GM19240 (cell line): ENCODE measurements at regions not wholly inside any gene's neighbourhood (a gene's known extent, or its start where the extent isn't known, plus 50 kb on each side); places are given as distances from the start of the nearest gene placed in this dataset.
"Not testable (repeated sequence)": the region's sequence is repeated elsewhere in the genome, so short reads cannot be mapped to it uniquely, and the experiment has no call there.

ENCODE experiments used
- DNase-seq: peaks from one replicate; pipeline ENCODE4 v3.0.0; 2011; ENCODE audit warnings: low spot score; ENCODE audit not compliant: insufficient read length

GRCh38 chr4:144366425-144366824 lies 225.9 kb upstream of the GYPA start:
- no peak for DNase-seq

DNA sequence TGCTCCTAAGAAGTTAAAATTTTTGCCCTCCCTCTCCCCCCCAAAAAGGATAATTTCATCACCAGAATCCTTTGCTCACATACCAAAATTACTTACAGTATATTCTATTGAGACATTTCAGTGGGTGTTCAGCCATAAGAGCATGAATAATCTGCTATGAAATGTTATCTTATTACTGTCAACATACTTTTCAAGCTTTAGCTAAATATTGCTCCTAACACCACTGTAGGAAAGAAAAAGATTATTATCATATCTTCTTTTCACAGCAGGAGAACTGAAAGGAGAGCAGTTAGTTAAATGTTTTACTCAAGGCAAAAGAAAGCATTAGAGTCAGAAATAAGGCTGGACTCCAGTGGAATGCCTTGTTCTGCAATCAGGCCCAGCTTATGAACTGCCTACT lies 231.0 kb upstream of the GYPA start:
- DNase-seq: no peak

GRCh38 chr4:144374065-144374464 lies 233.5 kb upstream of the GYPA start:
- DNase-seq: no peak

DNA sequence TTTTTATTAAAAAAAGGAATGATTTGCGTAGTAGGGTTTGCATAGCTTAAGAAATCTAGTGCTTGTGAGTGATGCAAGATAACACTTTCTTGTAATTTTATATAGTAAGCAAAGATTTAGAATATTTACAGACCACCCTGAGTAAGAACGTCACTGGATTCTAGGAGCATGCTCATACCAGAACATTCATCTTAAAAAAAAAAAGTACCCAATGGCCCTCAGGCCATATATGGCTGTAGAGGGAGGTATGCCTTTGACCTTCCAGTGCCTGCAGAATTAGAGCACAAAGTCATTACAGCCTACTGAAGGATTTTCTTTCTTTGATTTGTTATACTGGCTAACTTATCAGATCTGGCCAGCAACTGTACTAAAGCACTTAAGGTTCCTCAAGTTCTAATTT lies 236.3 kb upstream of the GYPA start:
- DNase-seq: no peak

- DNase-seq: no peak
Observed at GRCh38 chr4:144384408-144384807, 243.9 kb upstream of the GYPA start.

- no peak for DNase-seq
Observed at GRCh38 chr4:144399927-144400326, 246.0 kb upstream of the HHIP start.

DNA sequence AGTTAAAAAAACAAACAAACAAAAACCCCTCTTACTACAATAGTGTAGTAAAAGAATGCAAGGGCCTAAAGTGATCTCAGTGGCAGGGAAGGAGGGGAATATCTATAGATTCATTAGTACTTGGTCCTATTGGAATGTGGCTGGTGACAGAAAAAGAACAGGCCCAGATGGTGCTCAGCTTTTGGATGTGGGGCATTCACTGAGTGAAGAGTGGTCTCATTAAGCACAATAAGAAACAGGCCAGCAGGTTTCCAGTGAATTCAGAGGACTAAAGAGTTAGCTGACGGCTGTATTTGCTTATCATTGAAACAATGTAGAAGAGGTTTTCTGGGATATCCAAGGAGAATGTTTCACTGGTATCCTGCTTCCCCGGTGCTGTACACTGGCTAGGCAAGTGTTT lies 243.8 kb upstream of the HHIP start:
- no peak for DNase-seq

DNA sequence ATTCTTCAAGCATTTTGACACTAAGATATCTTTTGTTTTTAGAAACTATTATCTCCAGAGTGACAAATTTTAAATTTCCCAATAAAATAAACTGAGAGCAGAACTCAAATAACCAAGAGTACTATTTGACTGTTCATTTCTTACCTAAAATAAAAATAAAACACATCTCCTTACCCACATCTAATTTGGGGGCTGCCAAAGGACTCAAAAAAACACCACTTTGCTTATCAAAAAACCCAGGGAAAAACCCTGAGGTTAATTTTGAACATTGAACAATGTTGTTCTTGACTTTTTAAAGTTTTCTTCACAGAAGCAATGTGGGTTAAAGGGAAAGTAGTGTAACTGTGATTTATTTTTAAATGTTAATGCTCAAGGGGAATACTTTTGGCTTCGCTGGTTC lies 243.0 kb upstream of the HHIP start:
- no peak for DNase-seq

GRCh38 chr4:144403893-144404292 lies 242.1 kb upstream of the HHIP start:
- DNase-seq: no peak

DNA sequence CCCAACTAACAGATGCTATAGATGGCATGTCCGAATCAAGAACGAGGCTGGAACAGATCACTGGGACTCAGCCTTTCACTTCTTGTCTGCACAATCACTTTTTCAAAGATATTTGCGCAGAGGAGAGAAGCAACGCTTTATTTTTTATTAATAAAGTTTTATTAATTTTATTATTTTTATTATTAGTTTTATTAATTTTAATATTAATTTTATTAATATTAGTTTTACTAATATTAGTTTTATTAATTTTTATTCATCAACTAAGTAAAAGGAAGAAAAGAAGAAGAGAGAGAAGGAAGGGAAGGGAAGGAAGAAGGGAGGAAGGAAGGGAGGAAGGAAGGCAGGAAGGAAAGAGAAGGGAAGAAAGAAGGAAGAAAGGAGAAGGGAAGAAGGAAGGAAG lies 236.4 kb upstream of the HHIP start:
- no peak for DNase-seq

GRCh38 chr4:144410230-144410783 lies 235.6 kb upstream of the HHIP start:
- DNase-seq: no peak

- no peak for DNase-seq
Observed at GRCh38 chr4:144411119-144411518, 234.8 kb upstream of the HHIP start.

DNA sequence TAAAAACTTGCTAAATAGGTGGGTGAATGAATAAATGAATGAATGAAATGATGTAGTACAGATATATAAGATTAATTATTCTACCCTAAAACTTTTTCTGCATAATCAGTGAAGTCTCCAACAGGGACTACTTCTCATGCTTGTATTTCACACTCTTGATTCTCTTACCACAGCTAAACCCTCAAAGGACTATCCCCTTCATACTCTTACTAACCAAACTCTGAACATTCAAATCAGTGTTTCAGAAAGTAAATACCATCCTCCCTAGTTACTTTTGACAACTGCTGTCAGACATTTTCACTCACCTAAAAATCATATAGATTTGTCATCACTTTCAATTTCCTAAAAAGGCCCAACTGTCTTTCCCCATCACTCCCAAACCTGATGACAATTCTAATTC lies 234.3 kb upstream of the HHIP start:
- no peak for DNase-seq

- DNase-seq: no peak
Observed at GRCh38 chr4:144421056-144421455, 224.9 kb upstream of the HHIP start.

DNA sequence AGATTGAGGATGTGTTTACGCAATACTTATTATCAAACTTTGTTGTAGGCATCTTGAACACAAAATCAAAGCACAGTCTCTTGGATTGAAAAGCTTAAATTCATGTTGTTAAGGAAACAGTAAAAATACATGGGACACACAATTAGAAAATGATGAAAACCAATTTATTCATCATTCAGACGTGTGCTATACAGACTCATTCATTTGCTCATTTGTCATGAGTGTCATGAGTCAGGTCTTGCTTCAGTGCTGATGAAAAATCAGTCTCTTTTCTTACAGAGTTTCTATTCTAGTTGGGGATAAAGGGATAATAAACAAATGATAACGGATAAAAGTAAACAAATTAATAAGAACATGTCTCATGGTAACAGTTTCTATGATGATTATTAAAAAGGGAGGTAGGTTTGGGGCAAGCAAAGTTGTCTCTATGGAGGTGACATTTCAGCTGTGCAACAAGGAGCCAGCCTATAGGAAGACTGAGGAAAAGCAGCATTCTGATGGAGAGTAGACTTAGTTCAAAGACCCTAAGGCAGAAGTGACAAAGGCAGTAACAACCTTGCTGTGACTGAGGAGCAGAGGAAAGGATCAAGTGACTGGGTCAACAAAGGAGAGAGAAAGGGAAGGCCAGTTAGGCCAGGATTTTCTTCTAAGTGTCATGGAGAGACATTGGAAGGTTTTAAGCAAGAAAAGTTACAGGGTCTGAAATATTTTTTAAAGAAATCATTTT lies 224.0 kb upstream of the HHIP start:
- no peak for DNase-seq

DNA sequence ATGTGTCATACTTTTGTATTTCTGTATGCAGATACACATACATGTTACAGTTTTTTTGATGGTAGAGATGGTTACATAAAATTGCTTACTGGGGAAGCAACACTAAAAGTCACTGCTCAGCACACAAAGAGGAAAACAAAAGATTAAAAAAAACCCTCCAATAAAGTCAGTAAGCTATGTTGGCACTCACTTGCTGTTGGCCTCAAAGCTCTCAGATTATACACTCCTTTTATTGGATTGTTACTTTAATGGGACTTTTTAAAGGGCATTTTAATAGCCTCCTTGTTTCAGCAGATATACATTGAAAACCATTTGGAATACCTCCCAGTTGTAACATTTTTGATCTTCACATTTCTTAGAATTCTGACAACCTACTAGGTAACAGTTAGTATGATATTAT lies 222.0 kb upstream of the HHIP start:
- no peak for DNase-seq

GRCh38 chr4:144426023-144426422 lies 219.9 kb upstream of the HHIP start:
- DNase-seq: not testable (repeated sequence)

DNA sequence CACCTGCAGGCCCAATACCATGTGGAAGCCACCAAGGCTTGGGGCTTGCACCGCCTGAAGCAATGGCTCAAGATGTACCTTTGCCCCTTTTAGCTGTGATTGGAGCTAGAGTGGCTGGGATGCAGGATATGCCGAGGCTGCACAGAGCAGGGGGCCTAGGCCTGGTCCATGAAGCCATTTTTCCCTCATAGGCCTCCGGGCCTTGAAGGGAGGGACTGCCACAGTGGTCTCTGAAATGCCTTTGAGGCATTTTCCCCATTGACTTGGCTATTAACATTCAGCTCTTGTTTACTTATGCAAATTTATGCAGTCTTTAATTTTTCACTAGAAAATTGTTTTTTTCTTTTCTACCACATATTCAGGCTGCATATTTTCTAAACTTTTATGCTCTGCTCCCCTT lies 203.2 kb upstream of the HHIP start:
- no peak for DNase-seq

- DNase-seq: no peak
Observed at GRCh38 chr4:144449611-144450010, 196.3 kb upstream of the HHIP start.

DNA sequence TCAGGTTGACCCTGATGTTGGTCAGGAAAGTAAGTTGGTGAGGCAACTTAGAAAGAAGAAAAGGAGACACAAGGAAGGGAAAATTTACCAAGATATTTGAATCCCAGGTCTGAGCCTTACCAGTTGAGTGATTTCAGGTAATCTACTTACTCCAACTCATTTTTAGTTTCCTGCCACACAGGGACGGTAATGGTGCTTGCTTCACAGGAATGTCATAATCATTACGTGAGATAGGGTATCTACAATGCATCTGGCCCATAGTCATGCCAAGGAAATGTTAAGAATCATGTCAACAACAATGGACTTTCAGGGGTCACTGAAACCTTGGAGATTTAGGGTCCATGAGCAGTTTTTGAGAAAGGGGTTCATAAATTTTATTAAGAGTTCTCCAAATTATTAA lies 195.4 kb upstream of the HHIP start:
- DNase-seq: no peak

DNA sequence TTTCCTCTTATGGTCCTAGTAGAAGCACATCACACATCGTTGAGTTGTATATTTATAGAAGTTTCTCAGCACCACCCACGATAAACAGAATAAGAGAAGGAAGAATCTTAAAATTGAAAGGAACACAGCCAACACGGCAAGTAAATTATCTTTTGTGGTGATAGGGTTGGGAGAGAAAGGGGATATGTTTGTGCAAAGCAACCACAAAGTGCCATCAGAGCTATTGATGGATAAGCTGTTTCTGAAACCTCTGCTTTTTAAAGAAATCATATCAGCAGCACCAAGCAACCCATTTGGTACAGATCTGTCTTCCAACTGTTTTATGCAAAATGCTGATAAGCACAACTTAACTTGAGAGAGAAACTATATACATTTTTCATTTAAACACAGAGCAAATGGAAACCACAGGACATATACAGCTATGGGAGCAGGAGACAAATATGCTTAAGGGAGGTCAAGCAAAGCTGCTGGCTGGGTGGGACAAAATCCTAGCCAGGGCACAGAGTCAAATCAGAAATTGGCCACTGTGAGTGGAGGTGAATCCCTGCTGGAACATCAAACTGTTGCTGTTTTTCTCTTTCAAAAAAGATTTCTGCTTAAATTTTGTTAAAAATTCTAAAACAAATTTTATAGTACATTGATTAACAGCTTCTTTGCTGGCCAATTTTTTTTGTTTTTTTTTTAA lies 194.0 kb upstream of the HHIP start:
- DNase-seq: no peak

- no peak for DNase-seq
Observed at GRCh38 chr4:144456196-144456595, 189.8 kb upstream of the HHIP start.

GRCh38 chr4:144461906-144462305 lies 184.1 kb upstream of the HHIP start:
- no peak for DNase-seq
